ENCODE measurements at regions not wholly inside any gene's neighbourhood (a gene's known extent, or its start where the extent isn't known, plus 50 kb on each side); places are given as distances from the start of the nearest gene placed in this dataset.

GRCh38 chr4:178185517-178185916, 743.3 kb upstream of the AGA start:
- no peak for TF ChIP-seq ZNF274 (IDR thresholded peaks at IDR 0.05; ENCODE audit: low read depth, low read length)
- TF ChIP-seq YY1 (IDR thresholded peaks at IDR 0.05; ENCODE audit: insufficient read depth, insufficient read length), result no peak
- TF ChIP-seq SUZ12 (IDR thresholded peaks at IDR 0.05; ENCODE audit: extremely low read depth, insufficient read depth, insufficient read length), result no peak

Measured in NT2/D1 (cell line).